ENCODE measurements at regions not wholly inside any gene's neighbourhood (a gene's known extent, or its start where the extent isn't known, plus 50 kb on each side); places are given as distances from the start of the nearest gene placed in this dataset.

- Histone ChIP-seq H3K4me2 (no peak overlapping the region), H3K9me3 (no peaks in the 10 kb centered on the region), H3K4me1 (no peaks in the 10 kb centered on the region), H3K4me3 (no peak overlapping the region), H3K27ac (no peak overlapping the region)
- ATAC-seq (no peak), FAIRE-seq (no peak), DNase-seq (ENCODE audit: low read depth in 1 of 2, low spot score in 1 of 2) (no peak)
- no peak for TF ChIP-seq HES2 (IDR thresholded peaks at IDR 0.05)
- TF ChIP-seq REST (IDR thresholded peaks at IDR 0.05), result no peak
- TF ChIP-seq SMC3 (IDR thresholded peaks at IDR 0.05), result no peak
- no peak for TF ChIP-seq MAFK (IDR thresholded peaks at IDR 0.05; ENCODE audit: partially characterized antibody)
- no peak for TF ChIP-seq PHF8 (IDR thresholded peaks at IDR 0.05; ENCODE audit: borderline replicate concordance, low read depth)
- no peak for TF ChIP-seq HEYL (CRISPR knock-in tag; IDR thresholded peaks at IDR 0.05)
- no peak for TF ChIP-seq POLR2AphosphoS2 (conservative IDR thresholded peaks at IDR 0.05; ENCODE audit: low read length)
- TF ChIP-seq ZNF302 (CRISPR knock-in tag; IDR thresholded peaks at IDR 0.05), result no peak
- TF ChIP-seq RFX5 (IDR thresholded peaks at IDR 0.05), result no peak
- no peak for TF ChIP-seq FOXS1 (CRISPR knock-in tag; IDR thresholded peaks at IDR 0.05)
- no peak for TF ChIP-seq SREBF2 (IDR thresholded peaks at IDR 0.05)
- no peak for TF ChIP-seq RNF2 (IDR thresholded peaks at IDR 0.05; ENCODE audit: borderline replicate concordance, low read depth)
- no peak for TF ChIP-seq JUNB (IDR thresholded peaks at IDR 0.05)
- no peak for TF ChIP-seq MAZ (IDR thresholded peaks at IDR 0.05; ENCODE audit: borderline replicate concordance, low read depth, low read length)
- no peak for TF ChIP-seq ATOH8 (CRISPR knock-in tag; IDR thresholded peaks at IDR 0.05; ENCODE audit: low read depth)
- TF ChIP-seq NR3C1 (IDR thresholded peaks at IDR 0.05), result no peak
- TF ChIP-seq TP53 (CRISPR knock-in tag; IDR thresholded peaks at IDR 0.05), result no peak
- TF ChIP-seq HMGXB4 (CRISPR knock-in tag; IDR thresholded peaks at IDR 0.05; ENCODE audit: borderline replicate concordance), result no peak
- no peak for TF ChIP-seq RCOR1 (IDR thresholded peaks at IDR 0.05; ENCODE audit: low read depth, low read length)
- no peak for TF ChIP-seq ELK1 (IDR thresholded peaks at IDR 0.05; ENCODE audit: low read depth, low read length)
- ChIA-PET POLR2A (no interaction called here), CTCF (no interaction called here)
Observed at GRCh38 chr4:117376692-117377091, 291.3 kb upstream of the TRAM1L1 start.

GRCh38 chr4:117378942-117379341 is 293.6 kb upstream of the TRAM1L1 start:
- Histone ChIP-seq H3K4me3 (no peak overlapping the region), H3K27ac (no peak overlapping the region), H3K4me1 (no peaks in the 10 kb centered on the region), H3K4me2 (no peak overlapping the region), H3K9me3 (no peaks in the 10 kb centered on the region)
- 25% methylated on average over 7 of the region's 7 CpGs for WGBS (ENCODE audit: missing lambda C conversion rate)
- no peak for FAIRE-seq
- ChIA-PET POLR2A (no interaction called here), CTCF (no interaction called here)
- TF ChIP-seq TFCP2L1 (CRISPR knock-in tag; IDR thresholded peaks at IDR 0.05), result no peak
- TF ChIP-seq CHD4 (IDR thresholded peaks at IDR 0.05; ENCODE audit: borderline replicate concordance), result no peak
- no peak for TF ChIP-seq JUN (IDR thresholded peaks at IDR 0.05)
- TF ChIP-seq FOSB (CRISPR knock-in tag; IDR thresholded peaks at IDR 0.05), result no peak
- TF ChIP-seq CBX8 (IDR thresholded peaks at IDR 0.05), result no peak
- no peak for DNase-seq (ENCODE audit: low read depth in 1 of 2, low spot score in 1 of 2)
- no peak for ATAC-seq

All from A549 (cell line).